SK-N-MC (cell line): ENCODE measurements at regions not wholly inside any gene's neighbourhood (a gene's known extent, or its start where the extent isn't known, plus 50 kb on each side); places are given as distances from the start of the nearest gene placed in this dataset.
"Not testable (repeated sequence)": the region's sequence is repeated elsewhere in the genome, so short reads cannot be mapped to it uniquely, and the experiment has no call there.

ENCODE experiments used
- EZH2 ChIP-seq: fragments of 200-600 bp; sonication (generic); IDR thresholded peaks from one replicate; pipeline ENCODE4 v1.6.1; 2017; ENCODE audit warnings: antibody characterized with exemption
- POLR2AphosphoS5 ChIP-seq: IDR thresholded peaks from 2 replicates; pipeline ENCODE4 v1.6.1; 2012; ENCODE audit warnings: mild to moderate bottlenecking, low read depth, low read length, borderline replicate concordance

GRCh38 chrX:9299681-9300080 is 165.2 kb upstream of the TBL1X start:
- TF ChIP-seq EZH2, POLR2AphosphoS5: not testable (repeated sequence)
